HEK293T (cell line): ENCODE measurements at regions not wholly inside any gene's neighbourhood (a gene's known extent, or its start where the extent isn't known, plus 50 kb on each side); places are given as distances from the start of the nearest gene placed in this dataset.
"Not testable (repeated sequence)": the region's sequence is repeated elsewhere in the genome, so short reads cannot be mapped to it uniquely, and the experiment has no call there.

ENCODE experiments used
- CTCF ChIA-PET: fragments of 350-600 bp; formaldehyde crosslinking; extraction: SDS; loops from one replicate; lab custom pipeline; 2021; ENCODE audit warnings: antibody characterized with exemption, inconsistent platforms; lab: Yijun Ruan, JAX
- POLR2A ChIA-PET: fragments of 350-600 bp; formaldehyde crosslinking; extraction: SDS; loops from one replicate; lab custom pipeline; 2020; ENCODE audit warnings: antibody characterized with exemption, inconsistent platforms; lab: Yijun Ruan, JAX
- DNase-seq: peaks from one replicate; pipeline ENCODE4 v3.0.0; 2012; ENCODE audit warnings: mixed read lengths; ENCODE audit errors: extremely low spot score
- ARNT ChIP-seq: fragments of 450-650 bp; IDR thresholded peaks from 2 replicates; pipeline ENCODE4 v1.6.1; 2017; ENCODE audit warnings: mild to moderate bottlenecking
- BHLHE40 ChIP-seq: fragments of 450-650 bp; IDR thresholded peaks from 2 replicates; pipeline ENCODE4 v1.6.1; 2016; ENCODE audit warnings: mild to moderate bottlenecking, moderate library complexity, borderline replicate concordance
- CTBP1 ChIP-seq: fragments of 450-650 bp; IDR thresholded peaks from 2 replicates; pipeline ENCODE4 v1.6.1; 2016; ENCODE audit warnings: borderline replicate concordance
- ELF4 ChIP-seq: fragments of 450-650 bp; IDR thresholded peaks from 2 replicates; pipeline ENCODE4 v1.6.1; 2017; ENCODE audit warnings: antibody characterized with exemption
- FOXA1 ChIP-seq: fragments of 450-650 bp; IDR thresholded peaks from 2 replicates; pipeline ENCODE4 v1.6.1; 2016; ENCODE audit warnings: mild to moderate bottlenecking
- FOXK2 ChIP-seq: fragments of 450-650 bp; IDR thresholded peaks from 2 replicates; pipeline ENCODE4 v1.6.1; 2016; ENCODE audit warnings: mild to moderate bottlenecking
- FOXM1 ChIP-seq: fragments of 450-650 bp; IDR thresholded peaks from 2 replicates; pipeline ENCODE4 v1.6.1; 2017; ENCODE audit warnings: mild to moderate bottlenecking, borderline replicate concordance
- HDGF ChIP-seq: fragments of 450-650 bp; IDR thresholded peaks from 2 replicates; pipeline ENCODE4 v1.6.1; 2017; ENCODE audit warnings: antibody characterized with exemption, borderline replicate concordance
- L3MBTL2 ChIP-seq: fragments of 450-650 bp; conservative IDR thresholded peaks from 2 replicates; pipeline ENCODE4 v1.6.1; 2016; ENCODE audit warnings: mild to moderate bottlenecking
- LEF1 ChIP-seq: fragments of 450-650 bp; IDR thresholded peaks from 2 replicates; pipeline ENCODE4 v1.6.1; 2017; ENCODE audit warnings: mild to moderate bottlenecking, borderline replicate concordance
- NFRKB ChIP-seq: fragments of 450-650 bp; IDR thresholded peaks from 2 replicates; pipeline ENCODE4 v1.6.1; 2016; ENCODE audit warnings: mild to moderate bottlenecking, moderate library complexity
- PKNOX1 ChIP-seq: fragments of 450-650 bp; IDR thresholded peaks from 2 replicates; pipeline ENCODE4 v1.6.1; 2016
- SP1 ChIP-seq: fragments of 450-650 bp; IDR thresholded peaks from 2 replicates; pipeline ENCODE4 v1.6.1; 2017
- SUZ12 ChIP-seq: fragments of 450-650 bp; IDR thresholded peaks from 2 replicates; pipeline ENCODE4 v1.6.1; 2016; ENCODE audit warnings: mild to moderate bottlenecking
- TARDBP ChIP-seq: fragments of 450-650 bp; IDR thresholded peaks from 2 replicates; pipeline ENCODE4 v1.6.1; 2016
- ZNF384 ChIP-seq: fragments of 450-650 bp; IDR thresholded peaks from 2 replicates; pipeline ENCODE4 v1.6.1; 2016

- POLR2A ChIA-PET, result no interaction called here
- DNase-seq, result no peak
- TF ChIP-seq CTBP1 (no peak), BHLHE40 (no peak), ARNT (no peak), NFRKB (no peak), FOXK2 (no peak), TARDBP (no peak), ELF4 (no peak), FOXA1 (no peak), SUZ12 (no peak)
- CTCF ChIA-PET, result no interaction called here
These were observed 156.5 kb downstream of the FOXL1 start for GRCh38 chr16:86734543-86735460.

DNA sequence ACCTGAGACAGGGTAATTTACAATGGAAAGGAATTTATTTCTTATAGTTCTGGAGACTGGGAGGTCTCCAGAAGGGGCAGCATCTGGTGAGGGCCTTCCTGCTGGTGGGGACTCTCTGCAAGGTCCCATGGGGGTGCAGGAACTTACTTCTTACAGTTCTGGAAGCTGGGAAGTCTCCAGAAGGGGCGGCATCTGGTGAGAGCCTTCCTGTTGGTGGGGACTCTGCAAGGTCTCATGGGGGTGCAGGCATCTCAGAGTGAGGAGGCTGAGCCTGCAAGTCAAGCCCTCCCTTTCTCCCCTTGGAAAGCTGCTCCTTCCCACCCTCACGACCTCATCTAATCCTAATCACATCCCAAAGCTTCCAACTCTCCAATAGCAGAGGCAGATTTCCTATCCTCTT lies 157.4 kb downstream of the FOXL1 start:
- ChIA-PET CTCF (no interaction called here), POLR2A (no interaction called here)
- no peak for DNase-seq
- TF ChIP-seq FOXK2 (no peak), FOXA1 (no peak), TARDBP (no peak), NFRKB (no peak), PKNOX1 (no peak), BHLHE40 (no peak), ELF4 (no peak), ZNF384 (no peak), HDGF (no peak), FOXM1 (no peak), ARNT (no peak), CTBP1 (no peak), L3MBTL2 (no peak), LEF1 (no peak), SP1 (no peak), SUZ12 (no peak)

GRCh38 chr16:86736502-86736901 lies 158.2 kb downstream of the FOXL1 start:
- ChIA-PET CTCF (no interaction called here), POLR2A (no interaction called here)
- TF ChIP-seq TARDBP, result no peak
- no peak for TF ChIP-seq FOXM1
- no peak for TF ChIP-seq SUZ12
- no peak for TF ChIP-seq BHLHE40
- no peak for TF ChIP-seq CTBP1
- no peak for TF ChIP-seq ZNF384
- TF ChIP-seq SP1, result no peak
- no peak for TF ChIP-seq NFRKB
- TF ChIP-seq L3MBTL2, result no peak
- no peak for TF ChIP-seq ARNT
- TF ChIP-seq HDGF, result no peak
- TF ChIP-seq FOXK2, result no peak
- no peak for TF ChIP-seq FOXA1
- TF ChIP-seq PKNOX1, result no peak
- no peak for TF ChIP-seq ELF4
- no peak for TF ChIP-seq LEF1
- no peak for DNase-seq

- POLR2A ChIA-PET, result no interaction called here
- DNase-seq, result no peak
- TF ChIP-seq HDGF, result no peak
- no peak for TF ChIP-seq BHLHE40
- TF ChIP-seq FOXA1, result no peak
- no peak for TF ChIP-seq FOXK2
- no peak for TF ChIP-seq SP1
- CTCF ChIA-PET, result no interaction called here
These were observed 158.7 kb downstream of the FOXL1 start for GRCh38 chr16:86737083-86737482.

GRCh38 chr16:86738322-86738721 lies 160.0 kb downstream of the FOXL1 start:
- POLR2A ChIA-PET, CTCF ChIA-PET, DNase-seq: not testable (repeated sequence)

DNA sequence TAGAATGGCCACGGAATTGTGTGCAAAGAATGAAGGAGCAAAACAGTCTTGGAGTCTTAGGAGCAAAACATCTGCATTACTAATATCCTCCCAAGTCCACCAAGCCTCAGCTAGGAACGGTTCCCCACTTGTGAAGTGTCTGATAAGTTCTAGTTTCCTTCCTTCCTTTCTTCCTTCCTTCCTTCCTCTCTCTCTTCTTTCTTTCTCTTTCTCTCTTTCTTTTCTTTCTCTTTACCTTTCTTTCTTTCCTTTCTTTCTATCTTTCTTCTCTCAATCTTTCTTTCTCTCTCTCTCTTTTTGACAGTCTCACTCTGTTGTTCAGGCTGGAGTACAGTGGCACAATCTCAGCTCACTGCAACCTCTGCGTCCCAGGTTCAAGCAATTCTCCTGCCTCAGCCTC lies 160.8 kb downstream of the FOXL1 start:
- no peak for DNase-seq
- ChIA-PET CTCF (no interaction called here), POLR2A (interaction anchor here (1.0 kb wide), 1 partner anchor 11 kb away, joined by 3 read pairs; no protein-coding TSS in a partner anchor)
- TF ChIP-seq FOXK2, result no peak
- TF ChIP-seq CTBP1, result no peak
- TF ChIP-seq L3MBTL2, result no peak
- no peak for TF ChIP-seq ZNF384
- no peak for TF ChIP-seq ELF4
- TF ChIP-seq NFRKB, result no peak
- TF ChIP-seq SP1, result no peak
- TF ChIP-seq ARNT, result no peak

GRCh38 chr16:86739808-86740207 lies 161.5 kb downstream of the FOXL1 start:
- ChIA-PET CTCF (interaction anchor here (0.9 kb wide), 1 partner anchor 203 kb away, joined by 3 read pairs; no protein-coding TSS in a partner anchor), POLR2A (interaction anchor here (1.0 kb wide), 1 partner anchor 12 kb away, joined by 3 read pairs; no protein-coding TSS in a partner anchor)
- DNase-seq, result no peak
- TF ChIP-seq PKNOX1 (no peak), FOXK2 (no peak), L3MBTL2 (no peak), ELF4 (no peak), ARNT (no peak), TARDBP (no peak), SP1 (no peak), SUZ12 (no peak), FOXA1 (no peak), NFRKB (no peak), CTBP1 (no peak)
